Activated naive CD4-positive, alpha-beta T cell treated with Interleukin-2 at 50 U/mL for 16 hours (primary cell): ENCODE measurements at regions not wholly inside any gene's neighbourhood (a gene's known extent, or its start where the extent isn't known, plus 50 kb on each side); places are given as distances from the start of the nearest gene placed in this dataset.
"Not testable (repeated sequence)": the region's sequence is repeated elsewhere in the genome, so short reads cannot be mapped to it uniquely, and the experiment has no call there.

Experiments
- DNase-seq: peaks from one replicate; pipeline ENCODE4 v3.0.0-alpha.2; 2020

GRCh38 chr4:159748834-159749444 is 646.1 kb downstream of the RAPGEF2 start:
- DNase-seq: no peak

GRCh38 chr4:159757499-159757898 is 654.6 kb downstream of the RAPGEF2 start:
- DNase-seq: no peak

GRCh38 chr4:159758061-159758460 is 655.2 kb downstream of the RAPGEF2 start:
- DNase-seq: no peak

GRCh38 chr4:159762672-159763071 is 659.8 kb downstream of the RAPGEF2 start:
- DNase-seq: no peak

- no peak for DNase-seq
These were observed 661.6 kb downstream of the RAPGEF2 start for GRCh38 chr4:159764343-159764952.

- no peak for DNase-seq
These were observed 662.5 kb downstream of the RAPGEF2 start for GRCh38 chr4:159765382-159765781.

- no peak for DNase-seq
These were observed 663.4 kb downstream of the RAPGEF2 start for GRCh38 chr4:159766241-159766640.

GRCh38 chr4:159767406-159767805 is 664.5 kb downstream of the RAPGEF2 start:
- no peak for DNase-seq

GRCh38 chr4:159768016-159768415 is 665.1 kb downstream of the RAPGEF2 start:
- no peak for DNase-seq

- DNase-seq: no peak
These were observed 667.5 kb downstream of the RAPGEF2 start for GRCh38 chr4:159770401-159770800.

- no peak for DNase-seq
These were observed 668.1 kb downstream of the RAPGEF2 start for GRCh38 chr4:159770969-159771368.

- DNase-seq: no peak
These were observed 674.1 kb downstream of the RAPGEF2 start for GRCh38 chr4:159776961-159777360.

- no peak for DNase-seq
These were observed 674.8 kb downstream of the RAPGEF2 start for GRCh38 chr4:159777689-159778088.

GRCh38 chr4:159778298-159778697 is 675.4 kb downstream of the RAPGEF2 start:
- DNase-seq: no peak

- no peak for DNase-seq
These were observed 676.8 kb downstream of the RAPGEF2 start for GRCh38 chr4:159779716-159780115.

- no peak for DNase-seq
These were observed 677.5 kb downstream of the RAPGEF2 start for GRCh38 chr4:159780196-159780922.

- DNase-seq: no peak
These were observed 685.0 kb downstream of the RAPGEF2 start for GRCh38 chr4:159787901-159788300.

GRCh38 chr4:159791334-159791733 is 688.5 kb downstream of the RAPGEF2 start:
- DNase-seq: no peak

GRCh38 chr4:159804592-159804991 is 701.7 kb downstream of the RAPGEF2 start:
- not testable (repeated sequence) for DNase-seq

- no peak for DNase-seq
These were observed 720.9 kb downstream of the RAPGEF2 start for GRCh38 chr4:159823743-159824142.

GRCh38 chr4:159828687-159829086 is 725.8 kb downstream of the RAPGEF2 start:
- no peak for DNase-seq

GRCh38 chr4:159829184-159829583 is 726.3 kb downstream of the RAPGEF2 start:
- DNase-seq: no peak

- no peak for DNase-seq
These were observed 734.2 kb downstream of the RAPGEF2 start for GRCh38 chr4:159837071-159837470.

- DNase-seq: no peak
These were observed 752.9 kb downstream of the RAPGEF2 start for GRCh38 chr4:159855731-159856130.
